MM.1S (cell line): ENCODE measurements at regions not wholly inside any gene's neighbourhood (a gene's known extent, or its start where the extent isn't known, plus 50 kb on each side); places are given as distances from the start of the nearest gene placed in this dataset.

ENCODE experiments used
- DNase-seq: peaks from one replicate; pipeline ENCODE4 v3.0.0-alpha.2; 2015
- H2AFZ ChIP-seq: fragments of 300-600 bp; sonication (generic); 2 replicates; pipeline ENCODE4 v1.6.0; 2016; ENCODE audit warnings: antibody characterized with exemption, low read length
- H3F3A ChIP-seq: fragments of 300-600 bp; sonication (generic); 2 replicates; pipeline ENCODE4 v1.6.1; 2016; ENCODE audit warnings: mild to moderate bottlenecking, antibody characterized with exemption, low read length, moderate library complexity, mixed read lengths; ENCODE audit not compliant: insufficient read depth
- H3K27ac ChIP-seq: fragments of 300-600 bp; sonication (generic); 2 replicates; pipeline ENCODE4 v1.5.1; 2016; ENCODE audit warnings: mild to moderate bottlenecking, low read length
- H3K27me3 ChIP-seq: fragments of 300-600 bp; sonication (generic); replicated peaks from 2 replicates; pipeline ENCODE4 v1.6.0; 2016; ENCODE audit warnings: low read length; ENCODE audit not compliant: insufficient read depth
- H3K36me3 ChIP-seq: fragments of 300-600 bp; sonication (generic); replicated peaks from 2 replicates; pipeline ENCODE4 v1.6.1; 2016; ENCODE audit warnings: mild to moderate bottlenecking, low read length, mixed read lengths; ENCODE audit not compliant: insufficient read depth
- H3K4me1 ChIP-seq: fragments of 300-600 bp; sonication (generic); 2 replicates; pipeline ENCODE4 v1.6.1; 2016; ENCODE audit warnings: low read length, mixed read lengths
- H3K4me2 ChIP-seq: fragments of 300-600 bp; sonication (generic); 2 replicates; pipeline ENCODE4 v1.6.0; 2016; ENCODE audit warnings: low read depth, low read length
- H3K4me3 ChIP-seq: fragments of 300-600 bp; sonication (generic); 2 replicates; pipeline ENCODE4 v1.5.1; 2016; ENCODE audit warnings: low read length, mixed read lengths
- H3K79me2 ChIP-seq: fragments of 300-600 bp; sonication (generic); 2 replicates; pipeline ENCODE4 v1.6.1; 2016; ENCODE audit warnings: mixed run types, low read length, mixed read lengths
- H3K9ac ChIP-seq: fragments of 300-600 bp; sonication (generic); 2 replicates; pipeline ENCODE4 v1.6.1; 2016; ENCODE audit warnings: low read length, mixed read lengths
- H3K9me2 ChIP-seq: fragments of 300-600 bp; sonication (generic); replicated peaks from 2 replicates; pipeline ENCODE4 v1.6.1; 2016; ENCODE audit warnings: mild to moderate bottlenecking, low read length, mixed read lengths; ENCODE audit not compliant: insufficient read depth
- H3K9me3 ChIP-seq: fragments of 300-600 bp; sonication (generic); replicated peaks from 2 replicates; pipeline ENCODE4 v1.6.1; 2016; ENCODE audit warnings: mild to moderate bottlenecking, low read length, mixed read lengths; ENCODE audit not compliant: insufficient read depth
- H4K20me1 ChIP-seq: fragments of 300-600 bp; sonication (generic); 2 replicates; pipeline ENCODE4 v1.6.1; 2016; ENCODE audit warnings: mild to moderate bottlenecking, low read length, moderate library complexity, mixed read lengths; ENCODE audit not compliant: insufficient read depth
- CTCF ChIP-seq: fragments of 300-600 bp; sonication (generic); IDR thresholded peaks from 2 replicates; pipeline ENCODE4 v1.5.1; 2016; ENCODE audit warnings: antibody characterized with exemption, low read length, mixed read lengths
- EZH2 ChIP-seq: fragments of 300-600 bp; sonication (generic); optimal IDR thresholded peaks from 2 replicates; pipeline ENCODE3; 2017; ENCODE audit warnings: low read depth, mild to moderate bottlenecking, antibody characterized with exemption, low read length, mixed read lengths
- EZH2phosphoT487 ChIP-seq: fragments of 300-600 bp; sonication (generic); IDR thresholded peaks from 2 replicates; pipeline ENCODE4 v1.6.1; 2018; ENCODE audit warnings: antibody characterized with exemption, low read length

- H3F3A ChIP-seq: no peaks in the 10 kb centered on the region
- H4K20me1 ChIP-seq: no peaks in the 10 kb centered on the region
- H3K4me1 ChIP-seq: no peaks in the 10 kb centered on the region
- no peak overlapping the region for H3K9ac ChIP-seq
- no peaks in the 10 kb centered on the region for H3K9me3 ChIP-seq
- H3K27ac ChIP-seq: no peak overlapping the region
- H3K4me2 ChIP-seq: no peak overlapping the region
- no peaks in the 10 kb centered on the region for H3K9me2 ChIP-seq
- H2AFZ ChIP-seq: no peak overlapping the region
- no peak for DNase-seq
- no peak overlapping the region for H3K4me3 ChIP-seq
- no peaks in the 10 kb centered on the region for H3K79me2 ChIP-seq
- no peaks in the 10 kb centered on the region for H3K27me3 ChIP-seq
- TF ChIP-seq EZH2phosphoT487: no peak
- no peaks in the 10 kb centered on the region for H3K36me3 ChIP-seq
Observed at GRCh38 chr7:91352091-91352490, 87.9 kb downstream of the FZD1 start.

- Histone ChIP-seq H3K79me2 (no peaks in the 10 kb centered on the region), H3K4me3 (no peak overlapping the region), H3K36me3 (no peaks in the 10 kb centered on the region), H3F3A (no peaks in the 10 kb centered on the region), H3K27ac (no peak overlapping the region), H3K9me2 (no peaks in the 10 kb centered on the region), H4K20me1 (no peaks in the 10 kb centered on the region), H3K9me3 (no peaks in the 10 kb centered on the region), H3K9ac (no peak overlapping the region), H2AFZ (no peak overlapping the region), H3K27me3 (no peaks in the 10 kb centered on the region), H3K4me1 (no peaks in the 10 kb centered on the region), H3K4me2 (no peak overlapping the region)
- TF ChIP-seq EZH2phosphoT487 (no peak), EZH2 (no peak), CTCF (no peak)
- no peak for DNase-seq
Observed at GRCh38 chr7:91353848-91354247, 89.6 kb downstream of the FZD1 start.

GRCh38 chr7:91355695-91356435, 91.6 kb downstream of the FZD1 start:
- Histone ChIP-seq H3K4me2 (no peak overlapping the region), H3K27me3 (no peaks in the 10 kb centered on the region), H3K4me3 (no peak overlapping the region), H3K9ac (no peak overlapping the region), H3K9me2 (no peaks in the 10 kb centered on the region), H3K9me3 (no peaks in the 10 kb centered on the region), H3K27ac (no peak overlapping the region), H3K4me1 (no peaks in the 10 kb centered on the region), H4K20me1 (no peaks in the 10 kb centered on the region), H3F3A (no peaks in the 10 kb centered on the region), H3K79me2 (no peaks in the 10 kb centered on the region), H2AFZ (no peak overlapping the region), H3K36me3 (no peaks in the 10 kb centered on the region)
- TF ChIP-seq EZH2 (no peak), EZH2phosphoT487 (no peak), CTCF (no peak)
- DNase-seq: no peak

- no peaks in the 10 kb centered on the region for H4K20me1 ChIP-seq
- DNase-seq: no peak
- no peaks in the 10 kb centered on the region for H3K4me1 ChIP-seq
- no peaks in the 10 kb centered on the region for H3F3A ChIP-seq
- H3K27ac ChIP-seq: no peak overlapping the region
- no peak overlapping the region for H3K4me3 ChIP-seq
- no peak overlapping the region for H3K9ac ChIP-seq
- H2AFZ ChIP-seq: no peak overlapping the region
- no peaks in the 10 kb centered on the region for H3K79me2 ChIP-seq
- H3K9me2 ChIP-seq: no peaks in the 10 kb centered on the region
- TF ChIP-seq EZH2phosphoT487 (no peak), CTCF (no peak), EZH2 (no peak)
- H3K27me3 ChIP-seq: no peaks in the 10 kb centered on the region
- no peak overlapping the region for H3K4me2 ChIP-seq
- no peaks in the 10 kb centered on the region for H3K9me3 ChIP-seq
- no peaks in the 10 kb centered on the region for H3K36me3 ChIP-seq
Observed at GRCh38 chr7:91356915-91357314, 92.7 kb downstream of the FZD1 start.
